ENCODE measurements at regions not wholly inside any gene's neighbourhood (a gene's known extent, or its start where the extent isn't known, plus 50 kb on each side); places are given as distances from the start of the nearest gene placed in this dataset.

- in situ Hi-C loops (cut with HindIII; ENCODE audit: extremely low pct_ligation_motif_present, low pct_unique_long_range_greater_than_20kb), result no loop called here
- DNase-seq (ENCODE audit: low spot score) (no peak), FAIRE-seq (no peak), ATAC-seq (no peak)
- Histone ChIP-seq H3K27ac (ENCODE audit: extremely low read length, insufficient read depth, low read length) (no peak overlapping the region), H4K20me1 (ENCODE audit: insufficient read depth, low read length) (no peaks in the 10 kb centered on the region), H3K4me3 (replicated peaks in 1 of 3; ENCODE audit: insufficient read depth in 1 of 3, low read depth in 2 of 3, low read length in 3 of 3) (no peak overlapping the region), H3K9ac (ENCODE audit: insufficient read depth, low read depth, low read length) (no peak overlapping the region), H3K4me1 (ENCODE audit: insufficient read depth, low read length) (peaks cover 36% of the 10 kb centered on the region), H3K36me3 (replicated peaks in 1 of 2; ENCODE audit: control insufficient read depth in 1 of 2, insufficient read depth in 2 of 2, low read length in 2 of 2) (no peaks in the 10 kb centered on the region), H3K4me2 (ENCODE audit: low read depth, low read length) (no peak overlapping the region), H3K9me3 (ENCODE audit: low read length) (no peaks in the 10 kb centered on the region), H2AFZ (ENCODE audit: low read length) (no peak overlapping the region), H3K79me2 (ENCODE audit: insufficient read depth, low read length) (no peaks in the 10 kb centered on the region), H3K27me3 (ENCODE audit: control insufficient read depth in 1 of 2, insufficient read depth in 2 of 2, low read length in 2 of 2) (peaks cover 1 to 9% of the 10 kb centered on the region in 2 experiments; a peak in 3 of 5 replicates)
- ChIA-PET POLR2A (no interaction called here), CTCF (ENCODE audit: low intra/inter-chr PET ratio, low total read pairs) (no interaction called here)
- no TSS peak for BruUV-seq (replicated peaks)
- TF ChIP-seq ZNF839 (CRISPR knock-in tag; IDR thresholded peaks at IDR 0.05; ENCODE audit: borderline replicate concordance), result no peak
- no peak for TF ChIP-seq FUBP1 (CRISPR knock-in tag; IDR thresholded peaks at IDR 0.05; ENCODE audit: borderline replicate concordance)
- no peak for TF ChIP-seq TFDP1 (CRISPR knock-in tag; IDR thresholded peaks at IDR 0.05; ENCODE audit: borderline replicate concordance)
- TF ChIP-seq NFATC3 (CRISPR knock-in tag; IDR thresholded peaks at IDR 0.05), result no peak
- TF ChIP-seq ZNF276 (CRISPR knock-in tag; IDR thresholded peaks at IDR 0.05; ENCODE audit: low read depth), result no peak
- no peak for TF ChIP-seq ZNF674 (CRISPR knock-in tag; IDR thresholded peaks at IDR 0.05; ENCODE audit: low read depth)
- no peak for TF ChIP-seq ATF4 (CRISPR knock-in tag; IDR thresholded peaks at IDR 0.05)
- no peak for TF ChIP-seq ZNF30 (CRISPR knock-in tag; IDR thresholded peaks at IDR 0.05)
- TF ChIP-seq ZNF335 (CRISPR knock-in tag; IDR thresholded peaks at IDR 0.05), result no peak
- no peak for TF ChIP-seq ARID4A (CRISPR knock-in tag; IDR thresholded peaks at IDR 0.05; ENCODE audit: borderline replicate concordance)
- no peak for TF ChIP-seq SOX13 (IDR thresholded peaks at IDR 0.05)
- TF ChIP-seq SOX13 (CRISPR knock-in tag; conservative IDR thresholded peaks at IDR 0.05 in 1 of 2, IDR thresholded peaks at IDR 0.05 in 1 of 2), result no peak
- no peak for TF ChIP-seq PHF5A (CRISPR knock-in tag; IDR thresholded peaks at IDR 0.05; ENCODE audit: low read depth, unreplicated experiment)
- no peak for TF ChIP-seq TBX2 (CRISPR knock-in tag; IDR thresholded peaks at IDR 0.05; ENCODE audit: borderline replicate concordance)
- no peak for TF ChIP-seq GATA4 (IDR thresholded peaks at IDR 0.05; ENCODE audit: borderline replicate concordance, low read depth)
- intact Hi-C loops (cut with micrococcal nuclease; ENCODE audit: unreplicated experiment), result no loop called here
- WGBS (ENCODE audit: low lambda C conversion rate), result 54% methylated on average over 7 of the region's 12 CpGs
These were observed 50.1 kb upstream of the EIF5 start for GRCh38 chr14:103283916-103284315.

All from HepG2 (cell line).